ENCODE measurements at regions not wholly inside any gene's neighbourhood (a gene's known extent, or its start where the extent isn't known, plus 50 kb on each side); places are given as distances from the start of the nearest gene placed in this dataset.

DNA sequence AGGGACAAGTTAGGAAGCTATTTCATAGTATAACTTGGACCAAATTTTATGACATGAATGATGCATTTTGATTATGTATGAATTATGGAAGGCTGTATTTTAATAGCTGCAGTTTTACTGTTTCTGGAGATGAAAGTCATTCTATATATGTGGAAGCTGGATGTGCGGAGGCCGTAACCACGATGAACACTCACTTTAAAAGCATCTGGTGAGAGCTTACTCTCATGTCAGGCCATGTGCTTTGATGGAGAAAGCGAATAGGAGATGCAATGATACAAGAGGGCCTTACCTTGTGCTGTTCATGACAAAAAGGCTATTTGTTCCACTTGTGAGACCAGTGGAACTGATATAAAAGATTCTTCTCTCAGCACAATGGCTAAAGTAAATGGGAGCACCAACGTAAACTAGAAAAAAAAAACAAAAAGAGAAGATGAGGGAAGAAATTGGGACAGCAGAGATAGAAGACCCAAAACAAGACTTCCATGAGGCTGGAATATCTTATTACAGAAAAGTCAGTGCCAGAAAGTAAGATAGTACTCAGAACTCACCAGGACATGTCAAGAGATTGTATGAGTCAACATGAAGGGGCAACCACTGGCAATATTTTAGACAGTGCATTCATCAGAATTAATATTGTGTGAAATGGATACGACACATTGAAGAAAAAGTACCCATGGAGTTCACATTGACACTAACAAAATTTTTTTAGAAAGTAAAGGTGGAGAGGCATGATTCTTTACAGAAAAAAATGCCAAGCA, 63.3 kb upstream of the GAB1 start:
- TF ChIP-seq, protein P1, sequence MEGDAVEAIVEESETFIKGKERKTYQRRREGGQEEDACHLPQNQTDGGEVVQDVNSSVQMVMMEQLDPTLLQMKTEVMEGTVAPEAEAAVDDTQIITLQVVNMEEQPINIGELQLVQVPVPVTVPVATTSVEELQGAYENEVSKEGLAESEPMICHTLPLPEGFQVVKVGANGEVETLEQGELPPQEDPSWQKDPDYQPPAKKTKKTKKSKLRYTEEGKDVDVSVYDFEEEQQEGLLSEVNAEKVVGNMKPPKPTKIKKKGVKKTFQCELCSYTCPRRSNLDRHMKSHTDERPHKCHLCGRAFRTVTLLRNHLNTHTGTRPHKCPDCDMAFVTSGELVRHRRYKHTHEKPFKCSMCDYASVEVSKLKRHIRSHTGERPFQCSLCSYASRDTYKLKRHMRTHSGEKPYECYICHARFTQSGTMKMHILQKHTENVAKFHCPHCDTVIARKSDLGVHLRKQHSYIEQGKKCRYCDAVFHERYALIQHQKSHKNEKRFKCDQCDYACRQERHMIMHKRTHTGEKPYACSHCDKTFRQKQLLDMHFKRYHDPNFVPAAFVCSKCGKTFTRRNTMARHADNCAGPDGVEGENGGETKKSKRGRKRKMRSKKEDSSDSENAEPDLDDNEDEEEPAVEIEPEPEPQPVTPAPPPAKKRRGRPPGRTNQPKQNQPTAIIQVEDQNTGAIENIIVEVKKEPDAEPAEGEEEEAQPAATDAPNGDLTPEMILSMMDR (IDR thresholded peaks at IDR 0.05; ENCODE audit: low read depth, low read length), result no peak
- CTCF ChIA-PET, result no interaction called here
- POLR2A ChIA-PET, result interaction anchor here (0.6 kb wide), 1 partner anchor 22 kb away, joined by 3 read pairs; no protein-coding TSS in a partner anchor
- H3K27me3 ChIP-seq (ENCODE audit: control insufficient read depth, insufficient read depth, low read length), result no peaks in the 10 kb centered on the region
- H3K4me3 ChIP-seq (ENCODE audit: low read depth, low read length), result no peak overlapping the region
- H3K9me3 ChIP-seq (ENCODE audit: control insufficient read depth, insufficient read depth, low read length), result no peaks in the 10 kb centered on the region
- H3K27ac ChIP-seq (ENCODE audit: low read depth, low read length), result no peak overlapping the region
- no peak for DNase-seq (ENCODE audit: low read depth, low spot score)

DNA sequence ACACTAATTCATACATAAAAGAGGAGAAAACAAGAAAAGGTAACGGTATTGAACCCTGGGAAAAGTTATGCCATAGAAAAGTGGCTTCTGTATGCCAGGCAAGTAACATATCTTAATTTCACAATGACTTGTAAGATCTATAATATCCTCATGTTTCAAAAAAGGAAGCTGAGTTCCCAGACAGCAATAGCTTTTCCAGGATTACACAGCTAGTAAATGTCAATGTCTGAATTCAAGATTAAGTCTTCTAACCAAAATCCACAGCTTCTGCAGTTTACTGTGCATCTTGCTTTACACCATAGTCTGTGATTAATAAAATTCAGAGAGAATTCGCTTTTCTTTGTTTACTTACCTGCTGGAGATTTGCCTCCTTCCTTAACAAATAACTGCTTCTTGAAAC, 55.8 kb upstream of the GAB1 start:
- TF ChIP-seq, protein P1 (IDR thresholded peaks at IDR 0.05; ENCODE audit: low read depth, low read length), result no peak
- H3K9me3 ChIP-seq (ENCODE audit: control insufficient read depth, insufficient read depth, low read length), result no peaks in the 10 kb centered on the region
- no peak for DNase-seq (ENCODE audit: low read depth, low spot score)
- H3K4me3 ChIP-seq (ENCODE audit: low read depth, low read length), result no peak overlapping the region
- CTCF ChIA-PET, result no interaction called here
- POLR2A ChIA-PET, result interaction anchor here (0.7 kb wide), 1 partner anchor 103 kb away, joined by 4 read pairs; no protein-coding TSS in a partner anchor
- no peaks in the 10 kb centered on the region for H3K27me3 ChIP-seq (ENCODE audit: control insufficient read depth, insufficient read depth, low read length)
- H3K27ac ChIP-seq (ENCODE audit: low read depth, low read length), result no peak overlapping the region

DNA sequence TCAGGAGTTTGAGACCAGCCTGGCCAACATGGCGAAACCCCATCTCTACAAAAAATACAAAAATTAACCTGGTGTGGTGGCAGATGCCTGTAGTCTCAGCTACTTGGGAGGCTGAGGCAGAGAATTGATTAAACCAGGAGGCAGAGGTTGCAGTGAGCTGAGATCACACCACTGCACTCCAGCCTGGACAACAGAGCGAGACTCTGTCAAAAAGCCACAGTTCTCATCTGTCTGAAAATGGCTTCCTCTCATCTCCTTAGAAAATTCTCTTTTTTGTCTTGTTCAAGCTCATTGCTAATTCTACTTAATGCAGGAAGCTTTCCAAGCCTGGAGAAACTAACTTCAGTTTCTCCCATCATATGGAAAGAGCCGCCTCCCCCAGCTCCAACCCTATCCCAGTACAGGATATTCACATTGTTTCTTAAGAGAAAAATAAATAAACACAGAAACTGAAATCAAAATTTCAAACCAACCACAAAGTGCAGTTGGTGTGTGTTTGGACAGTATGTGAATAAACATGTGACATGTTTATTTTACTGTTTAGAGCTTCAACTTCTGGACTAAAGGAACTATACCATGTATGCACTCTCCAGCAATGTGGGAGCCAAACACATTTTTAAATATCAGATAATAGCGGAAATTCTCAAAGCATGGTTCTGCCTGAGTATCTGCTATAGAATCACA, 55.0 kb upstream of the GAB1 start:
- H3K4me3 ChIP-seq (ENCODE audit: low read depth, low read length), result no peak overlapping the region
- no peak for DNase-seq (ENCODE audit: low read depth, low spot score)
- CTCF ChIA-PET, result no interaction called here
- POLR2A ChIA-PET, result interaction anchor here (0.7 to 1.4 kb wide), 3 partner anchors 13 to 55 kb away, joined by 3 to 4 read pairs (median 3); partner anchors contain the start of gene GAB1
- no peak overlapping the region for H3K27ac ChIP-seq (ENCODE audit: low read depth, low read length)
- H3K9me3 ChIP-seq (ENCODE audit: control insufficient read depth, insufficient read depth, low read length), result no peaks in the 10 kb centered on the region
- H3K27me3 ChIP-seq (ENCODE audit: control insufficient read depth, insufficient read depth, low read length), result no peaks in the 10 kb centered on the region
- TF ChIP-seq, protein P1 (IDR thresholded peaks at IDR 0.05; ENCODE audit: low read depth, low read length), result no peak

DNA sequence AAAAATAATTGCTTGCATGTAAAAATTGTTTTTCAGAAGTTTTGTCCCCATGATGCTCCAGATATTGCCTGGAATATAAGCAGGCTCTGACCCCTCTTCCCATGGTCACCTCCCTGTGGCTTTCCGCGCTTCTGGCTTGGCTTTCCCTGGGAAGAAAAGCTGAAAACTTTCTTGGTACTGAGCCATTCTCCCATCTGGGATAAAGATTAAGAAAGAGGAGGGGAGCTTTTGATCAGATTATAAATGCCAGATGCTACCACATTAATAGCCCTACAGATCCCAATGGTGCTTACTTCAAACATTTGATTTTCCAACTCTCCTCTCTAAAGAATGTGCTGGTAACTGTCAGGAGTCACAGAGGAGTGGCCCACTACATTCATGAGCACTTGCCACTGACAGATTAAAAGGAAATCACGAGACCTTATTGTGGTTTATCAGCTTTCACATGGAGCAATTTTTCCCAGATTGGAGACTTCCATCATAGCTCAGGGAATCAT, 54.4 kb upstream of the GAB1 start:
- H3K27me3 ChIP-seq (ENCODE audit: control insufficient read depth, insufficient read depth, low read length), result no peaks in the 10 kb centered on the region
- no peak overlapping the region for H3K27ac ChIP-seq (ENCODE audit: low read depth, low read length)
- H3K9me3 ChIP-seq (ENCODE audit: control insufficient read depth, insufficient read depth, low read length), result no peaks in the 10 kb centered on the region
- ChIA-PET POLR2A (interaction anchor here (1.0 to 1.4 kb wide), 2 partner anchors 53 to 55 kb away, joined by 3 to 4 read pairs; partner anchors contain the start of gene GAB1), CTCF (no interaction called here)
- TF ChIP-seq, protein P1 (IDR thresholded peaks at IDR 0.05; ENCODE audit: low read depth, low read length), result no peak
- no peak for DNase-seq (ENCODE audit: low read depth, low spot score)
- no peak overlapping the region for H3K4me3 ChIP-seq (ENCODE audit: low read depth, low read length)
